ENCODE measurements at regions not wholly inside any gene's neighbourhood (a gene's known extent, or its start where the extent isn't known, plus 50 kb on each side); places are given as distances from the start of the nearest gene placed in this dataset.

DNA sequence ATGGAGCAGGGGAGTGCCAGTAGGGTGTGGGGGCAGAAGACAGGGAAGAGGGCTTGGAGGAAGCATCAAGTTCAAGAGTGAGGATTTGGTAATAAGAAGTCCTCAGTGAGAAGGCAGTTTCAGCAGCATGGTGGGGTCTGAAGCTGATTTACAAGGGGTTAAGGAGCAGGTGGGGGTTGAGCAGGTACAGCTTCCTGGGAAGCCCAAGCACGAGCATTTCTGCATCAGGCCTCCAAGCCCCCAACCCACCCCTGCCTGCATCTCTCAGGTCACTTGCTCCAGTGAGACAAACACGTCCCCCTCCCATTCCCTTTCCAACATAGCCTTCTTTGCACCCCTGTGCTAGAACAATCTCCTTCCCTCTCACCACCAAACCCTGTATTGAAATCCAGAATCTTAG lies 574.7 kb downstream of the MATN1 start:
- no peaks in the 10 kb centered on the region for H3K27me3 ChIP-seq (ENCODE audit: insufficient read depth, low read depth, severe bottlenecking)
- H3K36me3 ChIP-seq = no peaks in the 10 kb centered on the region
- H3K9me3 ChIP-seq (ENCODE audit: severe bottlenecking) = no peaks in the 10 kb centered on the region
- H3K4me3 ChIP-seq (ENCODE audit: low read depth, low read length) = no peak overlapping the region
- DNase-seq = no peak
- TF ChIP-seq, protein P1, sequence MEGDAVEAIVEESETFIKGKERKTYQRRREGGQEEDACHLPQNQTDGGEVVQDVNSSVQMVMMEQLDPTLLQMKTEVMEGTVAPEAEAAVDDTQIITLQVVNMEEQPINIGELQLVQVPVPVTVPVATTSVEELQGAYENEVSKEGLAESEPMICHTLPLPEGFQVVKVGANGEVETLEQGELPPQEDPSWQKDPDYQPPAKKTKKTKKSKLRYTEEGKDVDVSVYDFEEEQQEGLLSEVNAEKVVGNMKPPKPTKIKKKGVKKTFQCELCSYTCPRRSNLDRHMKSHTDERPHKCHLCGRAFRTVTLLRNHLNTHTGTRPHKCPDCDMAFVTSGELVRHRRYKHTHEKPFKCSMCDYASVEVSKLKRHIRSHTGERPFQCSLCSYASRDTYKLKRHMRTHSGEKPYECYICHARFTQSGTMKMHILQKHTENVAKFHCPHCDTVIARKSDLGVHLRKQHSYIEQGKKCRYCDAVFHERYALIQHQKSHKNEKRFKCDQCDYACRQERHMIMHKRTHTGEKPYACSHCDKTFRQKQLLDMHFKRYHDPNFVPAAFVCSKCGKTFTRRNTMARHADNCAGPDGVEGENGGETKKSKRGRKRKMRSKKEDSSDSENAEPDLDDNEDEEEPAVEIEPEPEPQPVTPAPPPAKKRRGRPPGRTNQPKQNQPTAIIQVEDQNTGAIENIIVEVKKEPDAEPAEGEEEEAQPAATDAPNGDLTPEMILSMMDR (IDR thresholded peaks at IDR 0.05; ENCODE audit: low read depth, low read length) = no peak
- no peak overlapping the region for H3K27ac ChIP-seq

DNA sequence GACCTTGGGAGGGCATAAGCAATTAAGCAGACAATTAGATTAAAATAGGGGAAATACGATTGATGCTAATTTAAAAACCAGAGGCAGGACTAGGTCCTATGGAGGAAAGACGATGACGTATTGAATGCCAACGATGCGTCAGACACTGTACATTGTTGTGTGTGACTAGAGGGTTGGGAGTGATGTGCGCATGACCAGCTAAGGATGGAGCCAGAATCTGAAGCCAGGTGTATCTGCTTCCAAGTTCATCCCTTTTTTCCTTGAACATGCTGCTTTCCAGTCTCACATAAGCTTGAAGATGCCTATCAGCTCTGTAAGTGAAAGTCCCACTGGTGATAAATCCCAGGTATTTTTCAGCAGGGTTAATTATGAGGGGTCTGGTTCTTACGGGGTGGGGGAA lies 576.2 kb downstream of the MATN1 start:
- no peak for DNase-seq
- no peaks in the 10 kb centered on the region for H3K27me3 ChIP-seq (ENCODE audit: insufficient read depth, low read depth, severe bottlenecking)
- TF ChIP-seq, protein P1 (IDR thresholded peaks at IDR 0.05; ENCODE audit: low read depth, low read length) = no peak
- peaks cover 6% of the 10 kb centered on the region for H3K9me3 ChIP-seq (ENCODE audit: severe bottlenecking)
- no peak overlapping the region for H3K4me3 ChIP-seq (ENCODE audit: low read depth, low read length)
- no peaks in the 10 kb centered on the region for H3K36me3 ChIP-seq
- H3K27ac ChIP-seq = no peak overlapping the region

DNA sequence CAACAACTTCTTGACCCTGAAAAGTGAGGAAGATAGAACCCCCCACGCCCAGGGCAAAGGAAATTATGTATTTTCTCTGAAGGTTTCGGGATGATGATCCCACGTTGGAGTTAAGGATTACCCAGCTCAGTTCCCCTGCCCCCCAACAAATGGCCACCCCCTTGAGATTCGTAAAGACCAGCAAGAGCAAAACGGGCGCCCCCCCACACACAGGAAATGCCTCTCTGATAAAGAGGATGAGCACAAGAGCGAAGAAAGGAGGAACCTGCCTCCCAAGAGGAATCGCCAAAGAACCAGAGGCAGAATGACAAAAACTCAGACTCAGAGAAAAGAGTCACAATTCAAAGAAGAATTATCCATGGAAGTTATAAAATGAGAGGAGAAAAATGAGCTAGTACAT lies 576.9 kb downstream of the MATN1 start:
- H3K27ac ChIP-seq = no peak overlapping the region
- H3K9me3 ChIP-seq (ENCODE audit: severe bottlenecking) = peaks cover 6% of the 10 kb centered on the region
- H3K27me3 ChIP-seq (ENCODE audit: insufficient read depth, low read depth, severe bottlenecking) = no peaks in the 10 kb centered on the region
- TF ChIP-seq, protein P1 (IDR thresholded peaks at IDR 0.05; ENCODE audit: low read depth, low read length) = no peak
- H3K4me3 ChIP-seq (ENCODE audit: low read depth, low read length) = no peak overlapping the region
- no peak for DNase-seq
- no peaks in the 10 kb centered on the region for H3K36me3 ChIP-seq

DNA sequence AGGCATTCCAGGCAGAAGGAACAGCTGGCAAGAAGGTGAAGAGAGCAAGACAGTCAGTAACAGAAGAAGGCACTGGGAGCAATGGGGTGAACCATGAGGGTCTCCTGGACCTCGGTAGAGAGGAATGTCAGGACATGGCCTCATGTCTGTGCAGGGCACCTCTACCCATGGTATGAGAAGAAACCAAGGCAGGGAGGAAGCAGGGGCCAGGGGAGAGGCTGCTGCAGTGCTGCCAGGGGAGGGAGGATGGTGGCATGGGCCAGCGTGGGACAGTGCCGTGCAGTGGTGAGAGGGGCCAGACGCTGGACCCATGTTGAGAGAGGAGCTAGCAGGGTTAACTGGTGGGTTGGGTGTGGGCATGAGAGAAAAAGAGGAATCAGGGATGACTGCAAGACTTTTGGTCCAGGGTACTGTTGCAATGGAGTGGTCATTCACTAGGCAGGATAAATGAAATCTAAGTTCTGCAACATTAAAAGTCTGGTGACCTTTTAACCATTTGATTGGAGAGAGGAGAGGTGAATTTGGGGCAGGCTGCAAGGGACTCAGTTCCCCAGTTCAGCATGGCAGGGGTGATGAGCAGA lies 577.6 kb downstream of the MATN1 start:
- Histone ChIP-seq H3K9me3 (ENCODE audit: severe bottlenecking) (peaks cover 6% of the 10 kb centered on the region), H3K36me3 (no peaks in the 10 kb centered on the region), H3K27me3 (ENCODE audit: insufficient read depth, low read depth, severe bottlenecking) (no peaks in the 10 kb centered on the region), H3K4me3 (ENCODE audit: low read depth, low read length) (no peak overlapping the region), H3K27ac (no peak overlapping the region)
- DNase-seq = no peak
- TF ChIP-seq, protein P1 (IDR thresholded peaks at IDR 0.05; ENCODE audit: low read depth, low read length) = no peak

DNA sequence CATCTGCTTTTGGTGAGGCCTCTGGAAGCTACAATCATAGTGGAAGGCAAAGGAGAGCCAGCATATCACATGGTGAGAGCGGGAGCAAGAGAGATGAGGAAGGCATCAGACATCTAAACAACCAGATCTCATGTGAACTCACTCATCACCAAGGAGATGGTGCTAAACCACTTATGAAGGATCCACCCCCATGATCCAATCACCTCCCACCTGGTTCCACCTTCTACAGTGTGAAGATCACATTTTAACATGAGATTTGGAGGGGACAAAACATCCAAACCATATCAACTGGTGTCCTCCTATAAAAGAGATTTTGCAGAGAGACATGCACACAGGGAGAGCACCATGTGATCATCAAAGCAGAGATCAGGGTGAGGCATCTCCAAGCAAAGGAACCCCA lies 578.6 kb downstream of the MATN1 start:
- TF ChIP-seq, protein P1 (IDR thresholded peaks at IDR 0.05; ENCODE audit: low read depth, low read length) = no peak
- H3K4me3 ChIP-seq (ENCODE audit: low read depth, low read length) = no peak overlapping the region
- H3K9me3 ChIP-seq (ENCODE audit: severe bottlenecking) = peaks cover 6% of the 10 kb centered on the region
- H3K36me3 ChIP-seq = no peaks in the 10 kb centered on the region
- no peak overlapping the region for H3K27ac ChIP-seq
- H3K27me3 ChIP-seq (ENCODE audit: insufficient read depth, low read depth, severe bottlenecking) = no peaks in the 10 kb centered on the region
- DNase-seq = no peak

DNA sequence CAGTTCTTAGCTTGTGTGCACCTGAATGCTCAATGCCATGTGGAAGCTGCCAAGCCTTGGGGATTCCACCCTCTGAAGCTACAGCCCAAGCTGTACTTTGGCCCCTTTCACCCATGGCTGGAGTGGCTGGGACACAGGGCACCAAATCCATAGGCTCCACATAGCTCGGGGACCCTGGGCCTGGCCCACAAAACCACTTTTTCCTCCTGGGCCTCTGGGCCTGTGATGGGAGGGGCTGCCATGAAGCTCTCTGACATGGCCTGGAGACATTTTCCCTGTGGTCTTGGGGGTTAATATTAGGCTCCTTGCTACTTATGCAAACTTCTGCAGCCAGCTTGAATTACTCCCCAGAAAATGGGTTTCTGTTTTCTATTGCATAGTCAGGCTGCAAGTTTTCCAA lies 579.9 kb downstream of the MATN1 start:
- Histone ChIP-seq H3K36me3 (no peaks in the 10 kb centered on the region), H3K4me3 (ENCODE audit: low read depth, low read length) (no peak overlapping the region), H3K27me3 (ENCODE audit: insufficient read depth, low read depth, severe bottlenecking) (no peaks in the 10 kb centered on the region), H3K9me3 (ENCODE audit: severe bottlenecking) (peaks cover 6% of the 10 kb centered on the region), H3K27ac (no peak overlapping the region)
- TF ChIP-seq, protein P1 (IDR thresholded peaks at IDR 0.05; ENCODE audit: low read depth, low read length) = no peak
- DNase-seq = no peak
